WTC11 (cell line): ENCODE measurements at regions not wholly inside any gene's neighbourhood (a gene's known extent, or its start where the extent isn't known, plus 50 kb on each side); places are given as distances from the start of the nearest gene placed in this dataset.

Experiments
- ATAC-seq: fragments of 200-7000 bp; cut with Tn5 transposase; 2 replicates; pipeline ENCODE4 v1.10.0; 2021; ENCODE audit warnings: mild to moderate bottlenecking, moderate library complexity
- CTCF ChIA-PET: fragments of 300-600 bp; sonication (Branson Sonifier 250); formaldehyde crosslinking; loops from one replicate; lab custom pipeline; 2021; ENCODE audit warnings: antibody characterized with exemption; lab: Charles Lee
- POLR2A ChIA-PET: fragments of 350-600 bp; sonication (Branson Sonifier 250); formaldehyde crosslinking; loops from one replicate; lab custom pipeline; 2021; ENCODE audit warnings: antibody characterized with exemption; lab: Charles Lee
- DNase-seq: peaks from one replicate; pipeline ENCODE4 v3.0.0; 2021; ENCODE audit warnings: low spot score
- H3K27ac Mint-ChIP-seq: 2 replicates; pipeline ENCODE4 v1.8.0; 2021; ENCODE audit warnings: mixed read lengths
- H3K27me3 Mint-ChIP-seq: 2 replicates; pipeline ENCODE4 v1.8.0; 2021; ENCODE audit warnings: low read depth, mild to moderate bottlenecking, moderate library complexity, mixed read lengths
- H3K36me3 Mint-ChIP-seq: 2 replicates; pipeline ENCODE4 v1.8.0; 2021; ENCODE audit warnings: mixed read lengths
- H3K4me1 Mint-ChIP-seq: 2 replicates; pipeline ENCODE4 v1.8.0; 2022; ENCODE audit warnings: mixed read lengths
- H3K4me3 Mint-ChIP-seq: 2 replicates; pipeline ENCODE4 v1.8.0; 2021; ENCODE audit warnings: mild to moderate bottlenecking, moderate library complexity, mixed read lengths
- H3K9me3 Mint-ChIP-seq: 2 replicates; pipeline ENCODE4 v1.8.0; 2021; ENCODE audit warnings: mixed read lengths
- ARID4B ChIP-seq: sonication (generic); formaldehyde crosslinking; IDR thresholded peaks from 2 replicates; pipeline ENCODE4 v1.8.0; 2023; ENCODE audit warnings: missing genetic modification reagents, mild to moderate bottlenecking, borderline replicate concordance
- EMX1 ChIP-seq: fragments of 250-450 bp; sonication (Bioruptor Pico); IDR thresholded peaks from 2 replicates; pipeline ENCODE4 v1.8.0; 2021; ENCODE audit warnings: mild to moderate bottlenecking
- FOXP1 ChIP-seq: sonication (generic); formaldehyde crosslinking; IDR thresholded peaks from 2 replicates; pipeline ENCODE4 v1.8.0; 2022; ENCODE audit warnings: missing genetic modification reagents, mild to moderate bottlenecking, moderate library complexity, borderline replicate concordance
- FOXP4 ChIP-seq: sonication (generic); formaldehyde crosslinking; IDR thresholded peaks from 2 replicates; pipeline ENCODE4 v1.8.0; 2022; ENCODE audit warnings: mild to moderate bottlenecking, missing genetic modification reagents
- GABPB1 ChIP-seq: sonication (generic); formaldehyde crosslinking; IDR thresholded peaks from 2 replicates; pipeline ENCODE4 v1.8.1; 2023; ENCODE audit warnings: mild to moderate bottlenecking, missing genetic modification reagents
- JUN ChIP-seq: sonication (generic); formaldehyde crosslinking; IDR thresholded peaks from 2 replicates; pipeline ENCODE4 v1.8.0; 2023; ENCODE audit warnings: mild to moderate bottlenecking, missing genetic modification reagents
- NFE2L1 ChIP-seq: sonication (generic); formaldehyde crosslinking; IDR thresholded peaks from 2 replicates; pipeline ENCODE4 v1.8.1; 2023; ENCODE audit warnings: missing genetic modification reagents
- NFYB ChIP-seq: sonication (generic); formaldehyde crosslinking; conservative IDR thresholded peaks from 2 replicates; pipeline ENCODE4 v1.8.0; 2022; ENCODE audit warnings: low read depth, missing genetic modification reagents
- NR1H2 ChIP-seq: sonication (generic); formaldehyde crosslinking; IDR thresholded peaks from 2 replicates; pipeline ENCODE4 v1.9.0; 2021; ENCODE audit warnings: mild to moderate bottlenecking, moderate library complexity, missing genetic modification reagents
- OVOL2 ChIP-seq: fragments of 250-450 bp; sonication (Bioruptor Pico); IDR thresholded peaks from 2 replicates; pipeline ENCODE4 v1.9.0; 2021; ENCODE audit warnings: mild to moderate bottlenecking, borderline replicate concordance
- PREB ChIP-seq: sonication (generic); formaldehyde crosslinking; IDR thresholded peaks from 2 replicates; pipeline ENCODE4 v1.8.1; 2022; ENCODE audit warnings: mild to moderate bottlenecking, missing genetic modification reagents, moderate library complexity, borderline replicate concordance
- ZMAT4 ChIP-seq: fragments of 250-450 bp; sonication (Bioruptor Pico); IDR thresholded peaks from 2 replicates; pipeline ENCODE4 v1.9.0; 2021; ENCODE audit warnings: mild to moderate bottlenecking
- ZNF138 ChIP-seq: sonication (generic); formaldehyde crosslinking; conservative IDR thresholded peaks from 2 replicates; pipeline ENCODE4 v1.8.1; 2022; ENCODE audit warnings: mild to moderate bottlenecking, moderate library complexity, missing genetic modification reagents
- ZNF317 ChIP-seq: sonication (generic); formaldehyde crosslinking; IDR thresholded peaks from 2 replicates; pipeline ENCODE4 v1.8.1; 2023; ENCODE audit warnings: low read depth, mild to moderate bottlenecking, moderate library complexity, missing genetic modification reagents, borderline replicate concordance
- TF ChIP-seq, protein P1 (sequence below): sonication (generic); formaldehyde crosslinking; IDR thresholded peaks from 2 replicates; pipeline ENCODE4 v1.8.1; 2022; ENCODE audit warnings: mild to moderate bottlenecking, moderate library complexity, missing genetic modification reagents
- TF ChIP-seq, protein P2 (sequence below): sonication (generic); formaldehyde crosslinking; IDR thresholded peaks from 2 replicates; pipeline ENCODE4 v1.8.0; 2023; ENCODE audit warnings: mild to moderate bottlenecking, missing genetic modification reagents
- TF ChIP-seq, protein P3 (sequence below): sonication (generic); formaldehyde crosslinking; IDR thresholded peaks from 2 replicates; pipeline ENCODE4 v1.8.0; 2022; ENCODE audit warnings: mild to moderate bottlenecking, missing genetic modification reagents
- TF ChIP-seq, protein P4 (sequence below): sonication (generic); formaldehyde crosslinking; IDR thresholded peaks from 2 replicates; pipeline ENCODE4 v1.8.1; 2023; ENCODE audit warnings: mild to moderate bottlenecking, missing genetic modification reagents, borderline replicate concordance

DNA sequence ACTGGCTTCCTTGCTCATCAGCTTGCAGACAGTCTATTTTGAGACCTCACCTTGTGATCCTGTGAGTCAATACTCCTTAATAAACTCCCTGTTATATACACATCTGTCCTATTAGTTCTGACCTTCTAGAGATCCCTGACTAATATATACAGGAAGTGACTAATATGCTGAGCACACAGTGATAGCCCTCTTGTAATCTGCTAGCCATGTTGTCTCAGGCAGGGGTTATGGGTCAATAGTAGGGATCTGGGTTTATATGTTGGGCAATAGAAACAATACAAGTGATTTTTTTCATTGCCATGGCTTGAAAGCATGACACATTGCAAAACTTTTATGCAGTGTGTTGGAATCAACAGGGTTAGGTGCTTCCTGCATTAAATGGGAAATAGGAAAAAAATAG lies 562.2 kb downstream of the GALC start:
- H3K27me3 Mint-ChIP-seq = peaks cover 3% of the 10 kb centered on the region
- no peak overlapping the region for H3K27ac Mint-ChIP-seq
- H3K9me3 Mint-ChIP-seq = peaks cover 10% of the 10 kb centered on the region
- DNase-seq = no peak
- ChIA-PET POLR2A (no interaction called here), CTCF (no interaction called here)
- no peaks in the 10 kb centered on the region for H3K36me3 Mint-ChIP-seq
- H3K4me3 Mint-ChIP-seq = no peak overlapping the region
- H3K4me1 Mint-ChIP-seq = peaks cover 8% of the 10 kb centered on the region
- no peak for ATAC-seq
- TF ChIP-seq, protein P1, sequence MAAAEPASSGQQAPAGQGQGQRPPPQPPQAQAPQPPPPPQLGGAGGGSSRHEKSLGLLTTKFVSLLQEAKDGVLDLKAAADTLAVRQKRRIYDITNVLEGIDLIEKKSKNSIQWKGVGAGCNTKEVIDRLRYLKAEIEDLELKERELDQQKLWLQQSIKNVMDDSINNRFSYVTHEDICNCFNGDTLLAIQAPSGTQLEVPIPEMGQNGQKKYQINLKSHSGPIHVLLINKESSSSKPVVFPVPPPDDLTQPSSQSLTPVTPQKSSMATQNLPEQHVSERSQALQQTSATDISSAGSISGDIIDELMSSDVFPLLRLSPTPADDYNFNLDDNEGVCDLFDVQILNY (CRISPR knock-in tag) = no peak
- TF ChIP-seq ARID4B (CRISPR knock-in tag) (no peak), NR1H2 (no peak), OVOL2 (CRISPR knock-in tag) (no peak), NFYB (CRISPR knock-in tag) (no peak), GABPB1 (CRISPR knock-in tag) (no peak), JUN (CRISPR knock-in tag) (no peak), NFE2L1 (no peak), ZMAT4 (CRISPR knock-in tag) (no peak), FOXP4 (no peak), ZNF317 (CRISPR knock-in tag) (no peak), FOXP1 (no peak), EMX1 (CRISPR knock-in tag) (no peak), PREB (CRISPR knock-in tag) (no peak), ZNF138 (CRISPR knock-in tag) (no peak)
- TF ChIP-seq, protein P2, sequence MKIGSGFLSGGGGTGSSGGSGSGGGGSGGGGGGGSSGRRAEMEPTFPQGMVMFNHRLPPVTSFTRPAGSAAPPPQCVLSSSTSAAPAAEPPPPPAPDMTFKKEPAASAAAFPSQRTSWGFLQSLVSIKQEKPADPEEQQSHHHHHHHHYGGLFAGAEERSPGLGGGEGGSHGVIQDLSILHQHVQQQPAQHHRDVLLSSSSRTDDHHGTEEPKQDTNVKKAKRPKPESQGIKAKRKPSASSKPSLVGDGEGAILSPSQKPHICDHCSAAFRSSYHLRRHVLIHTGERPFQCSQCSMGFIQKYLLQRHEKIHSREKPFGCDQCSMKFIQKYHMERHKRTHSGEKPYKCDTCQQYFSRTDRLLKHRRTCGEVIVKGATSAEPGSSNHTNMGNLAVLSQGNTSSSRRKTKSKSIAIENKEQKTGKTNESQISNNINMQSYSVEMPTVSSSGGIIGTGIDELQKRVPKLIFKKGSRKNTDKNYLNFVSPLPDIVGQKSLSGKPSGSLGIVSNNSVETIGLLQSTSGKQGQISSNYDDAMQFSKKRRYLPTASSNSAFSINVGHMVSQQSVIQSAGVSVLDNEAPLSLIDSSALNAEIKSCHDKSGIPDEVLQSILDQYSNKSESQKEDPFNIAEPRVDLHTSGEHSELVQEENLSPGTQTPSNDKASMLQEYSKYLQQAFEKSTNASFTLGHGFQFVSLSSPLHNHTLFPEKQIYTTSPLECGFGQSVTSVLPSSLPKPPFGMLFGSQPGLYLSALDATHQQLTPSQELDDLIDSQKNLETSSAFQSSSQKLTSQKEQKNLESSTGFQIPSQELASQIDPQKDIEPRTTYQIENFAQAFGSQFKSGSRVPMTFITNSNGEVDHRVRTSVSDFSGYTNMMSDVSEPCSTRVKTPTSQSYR = no peak
- TF ChIP-seq, protein P3, sequence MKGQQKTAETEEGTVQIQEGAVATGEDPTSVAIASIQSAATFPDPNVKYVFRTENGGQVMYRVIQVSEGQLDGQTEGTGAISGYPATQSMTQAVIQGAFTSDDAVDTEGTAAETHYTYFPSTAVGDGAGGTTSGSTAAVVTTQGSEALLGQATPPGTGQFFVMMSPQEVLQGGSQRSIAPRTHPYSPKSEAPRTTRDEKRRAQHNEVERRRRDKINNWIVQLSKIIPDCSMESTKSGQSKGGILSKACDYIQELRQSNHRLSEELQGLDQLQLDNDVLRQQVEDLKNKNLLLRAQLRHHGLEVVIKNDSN (CRISPR knock-in tag) = no peak
- TF ChIP-seq, protein P4, sequence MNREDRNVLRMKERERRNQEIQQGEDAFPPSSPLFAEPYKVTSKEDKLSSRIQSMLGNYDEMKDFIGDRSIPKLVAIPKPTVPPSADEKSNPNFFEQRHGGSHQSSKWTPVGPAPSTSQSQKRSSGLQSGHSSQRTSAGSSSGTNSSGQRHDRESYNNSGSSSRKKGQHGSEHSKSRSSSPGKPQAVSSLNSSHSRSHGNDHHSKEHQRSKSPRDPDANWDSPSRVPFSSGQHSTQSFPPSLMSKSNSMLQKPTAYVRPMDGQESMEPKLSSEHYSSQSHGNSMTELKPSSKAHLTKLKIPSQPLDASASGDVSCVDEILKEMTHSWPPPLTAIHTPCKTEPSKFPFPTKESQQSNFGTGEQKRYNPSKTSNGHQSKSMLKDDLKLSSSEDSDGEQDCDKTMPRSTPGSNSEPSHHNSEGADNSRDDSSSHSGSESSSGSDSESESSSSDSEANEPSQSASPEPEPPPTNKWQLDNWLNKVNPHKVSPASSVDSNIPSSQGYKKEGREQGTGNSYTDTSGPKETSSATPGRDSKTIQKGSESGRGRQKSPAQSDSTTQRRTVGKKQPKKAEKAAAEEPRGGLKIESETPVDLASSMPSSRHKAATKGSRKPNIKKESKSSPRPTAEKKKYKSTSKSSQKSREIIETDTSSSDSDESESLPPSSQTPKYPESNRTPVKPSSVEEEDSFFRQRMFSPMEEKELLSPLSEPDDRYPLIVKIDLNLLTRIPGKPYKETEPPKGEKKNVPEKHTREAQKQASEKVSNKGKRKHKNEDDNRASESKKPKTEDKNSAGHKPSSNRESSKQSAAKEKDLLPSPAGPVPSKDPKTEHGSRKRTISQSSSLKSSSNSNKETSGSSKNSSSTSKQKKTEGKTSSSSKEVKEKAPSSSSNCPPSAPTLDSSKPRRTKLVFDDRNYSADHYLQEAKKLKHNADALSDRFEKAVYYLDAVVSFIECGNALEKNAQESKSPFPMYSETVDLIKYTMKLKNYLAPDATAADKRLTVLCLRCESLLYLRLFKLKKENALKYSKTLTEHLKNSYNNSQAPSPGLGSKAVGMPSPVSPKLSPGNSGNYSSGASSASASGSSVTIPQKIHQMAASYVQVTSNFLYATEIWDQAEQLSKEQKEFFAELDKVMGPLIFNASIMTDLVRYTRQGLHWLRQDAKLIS (CRISPR knock-in tag) = no peak
